HL-60/S4 treated with retinoic acid at 250 ng/mL for 4 days and 3 days (cell line): ENCODE measurements at regions not wholly inside any gene's neighbourhood (a gene's known extent, or its start where the extent isn't known, plus 50 kb on each side); places are given as distances from the start of the nearest gene placed in this dataset.
"Not testable (repeated sequence)": the region's sequence is repeated elsewhere in the genome, so short reads cannot be mapped to it uniquely, and the experiment has no call there.

ENCODE experiments used
- in situ Hi-C: fragments of 300-500 bp; cut with MboI; formaldehyde crosslinking; loops from 2 replicates; pipeline ENCODE4 v1.7.0; 2022; ENCODE audit warnings: low sequenced_read_pairs

GRCh38 chr12:105479710-105480109, 149.2 kb downstream of the C12orf75 start:
- in situ Hi-C loops = no loop called here

- in situ Hi-C loops = no loop called here
Measured at GRCh38 chr12:105480162-105480561, 149.7 kb downstream of the C12orf75 start.

- in situ Hi-C loops = no loop called here
Measured at GRCh38 chr12:105481392-105482300, 151.2 kb downstream of the C12orf75 start.

GRCh38 chr12:105482951-105483350, 152.5 kb downstream of the C12orf75 start:
- in situ Hi-C loops = no loop called here

GRCh38 chr12:105483691-105484090, 153.2 kb downstream of the C12orf75 start:
- in situ Hi-C loops = no loop called here

GRCh38 chr12:105485321-105485910, 154.9 kb downstream of the C12orf75 start:
- in situ Hi-C loops = no loop called here

- in situ Hi-C loops = no loop called here
Measured at GRCh38 chr12:105485921-105486320, 155.4 kb downstream of the C12orf75 start.

- in situ Hi-C loops = no loop called here
Measured at GRCh38 chr12:105487963-105488362, 157.5 kb downstream of the C12orf75 start.

GRCh38 chr12:105492591-105493545, 162.4 kb downstream of the C12orf75 start:
- in situ Hi-C loops = no loop called here

- in situ Hi-C loops = no loop called here
Measured at GRCh38 chr12:105499205-105499604, 168.7 kb downstream of the C12orf75 start.

- in situ Hi-C loops = not testable (repeated sequence)
Measured at GRCh38 chr12:105500676-105501075, 170.2 kb downstream of the C12orf75 start.

GRCh38 chr12:105502426-105502930, 172.0 kb downstream of the C12orf75 start:
- in situ Hi-C loops = no loop called here

GRCh38 chr12:105503619-105504018, 173.1 kb downstream of the C12orf75 start:
- in situ Hi-C loops = no loop called here

GRCh38 chr12:105504286-105504685, 173.8 kb downstream of the C12orf75 start:
- in situ Hi-C loops = no loop called here

GRCh38 chr12:105506678-105507310, 176.3 kb downstream of the C12orf75 start:
- in situ Hi-C loops = no loop called here

GRCh38 chr12:105507311-105508038, 177.0 kb downstream of the C12orf75 start:
- in situ Hi-C loops = no loop called here

GRCh38 chr12:105508096-105508495, 177.6 kb downstream of the C12orf75 start:
- in situ Hi-C loops = no loop called here

- in situ Hi-C loops = no loop called here
Measured at GRCh38 chr12:105510526-105510925, 180.0 kb downstream of the C12orf75 start.

- in situ Hi-C loops = not testable (repeated sequence)
Measured at GRCh38 chr12:105512861-105513260, 182.4 kb downstream of the C12orf75 start.
